ENCODE measurements at regions not wholly inside any gene's neighbourhood (a gene's known extent, or its start where the extent isn't known, plus 50 kb on each side); places are given as distances from the start of the nearest gene placed in this dataset.

DNA sequence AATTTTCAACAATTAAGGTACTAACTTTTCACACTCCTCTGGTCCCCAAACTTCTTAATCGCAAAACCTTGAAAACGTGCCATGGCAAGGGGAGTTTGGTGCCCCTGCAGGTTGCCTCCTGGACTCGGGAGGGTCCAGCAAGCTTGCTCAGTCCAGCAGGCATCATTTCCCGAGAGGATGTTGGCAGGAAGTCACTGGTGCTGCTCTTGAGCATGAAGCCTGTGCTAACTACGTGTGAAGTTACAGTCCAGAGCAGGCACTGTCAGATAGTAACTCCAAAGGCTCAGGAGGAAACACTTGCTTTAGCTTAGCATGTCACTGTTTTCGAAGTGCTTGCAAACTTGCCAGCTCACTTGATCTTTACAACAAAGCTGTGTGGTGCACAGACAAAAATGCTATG, 215.4 kb downstream of the MYCN start:
- DNase-seq (ENCODE audit: low read depth in 2 of 2) = no peak

DNA sequence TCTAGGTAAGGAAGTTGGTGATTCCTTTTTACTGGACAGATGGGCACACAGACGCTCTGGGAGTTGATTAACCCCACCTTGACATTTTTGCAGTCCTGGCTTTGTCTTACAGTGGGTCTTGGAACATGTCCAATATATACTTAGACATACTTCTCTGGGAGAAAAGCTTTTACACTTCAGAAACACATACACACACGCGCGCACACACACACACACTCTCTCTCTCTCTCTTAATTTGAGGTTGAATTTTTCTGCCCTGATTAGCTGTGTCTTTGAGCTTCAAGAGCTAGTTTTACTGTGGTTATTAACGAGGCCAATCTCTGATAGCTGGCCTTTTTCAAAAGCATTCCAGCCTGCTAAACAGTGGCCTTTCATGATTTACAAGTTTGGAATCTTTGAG, 215.0 kb downstream of the MYCN start:
- no peak for DNase-seq (ENCODE audit: low read depth in 2 of 2)

DNA sequence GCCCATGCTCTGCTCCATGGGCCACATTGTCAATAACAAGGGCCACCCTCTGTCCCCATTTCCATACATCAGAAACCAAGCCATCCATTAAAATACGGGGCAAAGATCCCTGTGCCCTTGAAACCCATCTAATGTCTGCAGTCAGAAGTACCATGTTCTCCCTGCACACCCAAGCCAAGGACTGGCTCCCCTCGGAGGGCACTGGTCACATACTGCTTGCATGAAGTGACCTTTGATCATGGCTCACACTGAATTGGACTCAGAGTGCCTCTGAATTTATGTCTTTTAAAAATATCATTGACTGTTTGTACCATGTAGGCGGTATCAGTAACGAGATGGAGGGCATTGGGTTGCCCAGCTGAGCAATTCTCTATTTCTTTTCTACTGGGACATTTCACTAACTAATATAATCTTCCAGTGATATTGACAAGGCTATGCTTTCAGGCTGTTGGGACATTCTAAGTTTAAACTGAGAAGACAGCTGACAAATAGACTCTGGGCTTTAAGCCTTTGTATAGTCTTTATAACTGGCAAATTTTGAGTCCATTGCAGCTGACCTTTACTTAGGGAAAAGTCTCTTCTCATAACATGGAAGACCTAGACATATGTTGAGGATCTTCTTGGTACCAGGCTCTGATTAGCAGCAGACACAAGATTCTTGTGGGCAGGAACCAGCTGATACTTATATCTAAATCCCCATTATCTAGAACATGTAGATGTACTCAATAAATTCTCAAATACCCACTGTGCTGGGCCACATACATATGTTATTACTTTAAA, 214.3 kb downstream of the MYCN start:
- no peak for DNase-seq (ENCODE audit: low read depth in 2 of 2)

DNA sequence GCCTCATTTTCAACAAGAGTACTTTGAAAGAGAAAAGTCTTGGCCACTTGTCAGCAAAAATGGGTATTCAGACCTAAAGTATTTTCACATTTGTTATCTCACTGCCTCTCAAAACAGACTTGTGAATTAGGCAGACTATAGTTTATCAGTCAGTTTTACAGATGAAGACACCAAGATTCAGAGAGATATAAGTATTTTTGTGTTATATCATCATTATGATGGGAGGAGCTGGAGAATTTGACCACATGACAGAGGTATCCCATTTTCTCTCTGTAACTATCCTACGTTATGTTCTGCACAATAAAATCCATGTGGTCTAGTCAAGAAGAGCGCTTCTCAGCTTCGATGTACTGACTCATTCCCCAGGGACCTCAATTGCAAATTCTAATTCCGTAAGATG, 213.7 kb downstream of the MYCN start:
- no peak for DNase-seq (ENCODE audit: low read depth in 2 of 2)

DNA sequence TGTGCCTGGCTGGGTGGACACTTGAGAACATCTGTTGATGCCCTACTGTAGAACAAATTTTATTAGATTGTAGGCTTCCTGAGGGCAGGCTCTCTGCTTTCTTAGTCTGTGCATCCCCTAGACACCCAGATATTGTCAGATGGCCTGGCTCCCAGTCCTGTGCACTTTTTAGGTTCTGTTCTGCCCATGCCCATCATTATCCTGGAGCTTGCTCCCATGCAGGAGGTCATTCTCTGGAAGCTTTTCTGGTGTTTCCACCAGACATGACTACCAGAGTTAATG, 213.3 kb downstream of the MYCN start:
- no peak for DNase-seq (ENCODE audit: low read depth in 2 of 2)

DNA sequence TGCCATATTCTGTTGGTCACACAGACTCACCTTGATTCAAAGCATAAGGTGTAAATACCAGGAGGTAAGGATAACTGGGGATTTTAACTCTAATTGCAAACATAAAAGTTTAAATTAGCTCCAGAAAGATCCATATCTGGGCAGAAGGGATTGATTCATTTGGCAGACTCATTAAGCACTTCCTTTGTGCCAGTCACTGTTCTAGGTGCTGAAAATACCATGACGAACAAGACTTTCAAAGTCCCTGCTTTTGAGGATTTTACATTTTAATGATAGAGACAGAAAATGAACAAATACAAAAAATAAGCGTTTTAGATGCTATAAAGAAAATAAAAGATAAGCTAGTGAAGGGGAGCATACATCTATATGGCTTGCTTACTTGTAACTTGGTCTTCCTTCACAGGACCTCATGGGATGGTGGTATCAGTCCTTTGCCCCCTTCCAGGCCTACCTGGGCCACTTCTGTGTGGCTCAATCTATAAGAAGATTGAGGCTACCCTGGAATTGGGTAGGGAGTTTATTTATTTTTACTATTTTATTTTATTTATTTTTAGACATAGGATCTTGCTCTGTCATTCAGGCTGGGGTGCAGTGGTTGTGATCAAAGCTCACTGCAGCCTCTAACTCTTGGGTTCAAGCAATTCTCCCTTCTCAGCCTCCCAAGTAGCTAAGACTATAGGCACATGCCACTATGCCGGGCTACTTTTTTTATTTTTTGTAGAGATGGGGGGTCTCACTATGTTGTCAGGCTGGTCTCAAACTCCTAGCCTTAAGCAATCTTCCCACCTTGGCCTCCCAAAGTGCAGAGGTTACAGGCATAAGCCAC, 212.8 kb downstream of the MYCN start:
- DNase-seq (ENCODE audit: low read depth in 2 of 2) = no peak

DNA sequence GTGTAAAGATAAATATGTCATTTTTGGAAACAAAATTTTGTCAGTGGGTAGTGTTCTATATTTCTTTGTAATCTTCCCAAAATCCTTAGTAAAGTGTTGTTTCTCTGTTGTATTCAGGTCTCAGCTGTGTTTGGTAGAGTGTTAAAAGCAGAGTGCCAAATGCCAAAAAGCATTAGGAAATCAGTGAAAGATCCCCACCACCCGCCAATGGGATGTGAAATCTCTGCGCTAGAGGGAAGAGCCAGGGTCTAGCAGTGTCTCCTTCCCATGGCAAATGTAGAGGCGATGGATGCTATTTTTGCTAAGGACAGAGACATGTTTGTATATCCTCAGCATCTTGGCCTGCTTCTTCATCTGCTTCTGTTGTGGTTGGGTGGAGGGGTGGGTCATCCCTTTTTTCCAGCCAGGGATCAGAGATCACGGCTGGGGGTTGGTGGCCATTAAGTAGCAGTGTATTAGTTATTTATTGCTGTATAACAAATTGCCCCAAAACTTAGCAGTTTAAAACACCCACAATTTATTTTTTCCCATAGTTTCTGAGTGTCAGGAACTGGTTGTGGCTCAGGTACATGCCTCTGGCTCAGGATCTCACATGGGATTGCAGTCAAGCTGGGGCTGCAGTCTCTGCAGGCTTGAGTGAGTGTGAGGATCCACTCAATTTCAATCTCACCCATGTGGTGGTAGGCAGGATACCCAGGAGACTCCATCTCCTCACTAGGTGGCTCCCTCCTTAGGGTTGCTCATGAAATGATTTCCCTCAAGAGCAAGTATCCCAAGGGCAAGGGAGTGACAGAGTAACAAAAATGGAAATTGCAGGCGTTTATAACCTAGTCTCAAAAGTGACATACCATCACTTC, 211.9 kb downstream of the MYCN start:
- no peak for DNase-seq (ENCODE audit: low read depth in 2 of 2)

DNA sequence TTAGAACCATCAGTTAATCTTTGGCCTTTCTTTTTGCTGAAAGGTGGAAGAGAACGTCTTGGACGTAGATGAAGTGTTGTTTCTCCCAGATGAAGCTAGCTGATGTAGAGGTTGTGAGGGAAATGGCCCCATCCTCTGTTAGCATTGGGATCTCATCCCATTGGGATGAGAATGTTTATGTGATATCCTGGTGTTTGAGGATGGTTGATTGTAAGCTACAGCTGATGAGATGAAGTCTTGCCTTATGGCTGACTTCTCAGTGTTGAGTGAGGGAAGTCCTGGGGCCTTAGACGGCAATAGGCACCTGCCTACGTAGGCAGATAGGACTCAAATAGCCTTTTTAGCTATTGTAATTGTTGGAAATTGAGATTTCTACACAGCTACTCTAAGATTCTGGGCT, 211.3 kb downstream of the MYCN start:
- no peak for DNase-seq (ENCODE audit: low read depth in 2 of 2)

DNA sequence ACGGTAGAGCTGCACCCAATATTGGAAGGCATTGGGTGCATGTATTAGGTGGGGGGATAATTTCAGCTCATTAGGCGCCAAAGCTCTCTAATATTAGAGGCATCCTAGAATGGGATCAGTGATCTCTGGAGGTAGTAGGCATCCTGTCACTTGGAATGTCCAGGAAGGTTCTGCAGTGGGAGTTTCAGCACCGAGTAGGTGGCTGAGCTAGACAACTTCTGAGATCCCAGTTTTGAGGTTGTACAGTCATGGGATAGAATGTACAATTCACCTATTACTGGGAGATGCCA, 210.9 kb downstream of the MYCN start:
- DNase-seq (ENCODE audit: low read depth in 2 of 2) = no peak

DNA sequence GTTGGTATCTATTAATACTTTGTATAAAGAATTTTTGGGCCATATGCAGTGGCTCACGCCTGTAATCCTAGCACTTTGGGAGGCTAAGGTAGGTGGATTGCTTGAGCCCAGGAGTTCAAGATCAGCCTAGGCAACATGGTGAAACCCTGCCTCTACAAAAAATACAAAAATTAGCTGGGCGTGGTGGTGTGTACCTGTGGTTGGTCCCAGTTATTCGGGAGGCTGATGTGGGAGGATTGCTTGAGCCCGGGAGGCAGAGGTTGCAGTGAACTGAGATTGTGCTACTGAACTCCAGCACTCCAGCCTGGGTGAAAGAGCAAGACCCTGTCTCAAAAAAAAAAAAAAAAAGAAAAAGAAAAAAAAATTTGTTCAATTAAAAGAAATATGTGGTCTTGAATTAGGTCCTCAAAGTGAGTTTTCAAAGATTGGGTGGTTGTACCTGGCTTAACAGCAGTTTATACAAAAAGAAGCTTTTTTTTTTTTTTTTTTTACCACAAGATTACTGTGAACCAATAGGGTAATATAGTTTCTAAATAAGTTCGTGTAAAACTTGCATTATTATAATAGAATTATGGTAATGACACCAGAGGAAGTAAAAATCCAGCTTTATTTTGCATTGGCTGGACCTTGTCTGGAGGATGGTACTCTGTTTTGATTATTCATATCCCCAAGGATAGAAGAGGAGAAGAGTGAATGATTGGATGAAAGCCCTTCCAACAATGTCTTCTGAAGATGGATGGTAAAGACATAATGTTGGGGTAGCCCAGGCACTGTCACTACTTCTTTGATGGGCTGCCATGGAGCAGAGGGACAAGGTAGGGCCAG, 210.3 kb downstream of the MYCN start:
- no peak for DNase-seq (ENCODE audit: low read depth in 2 of 2)

DNA sequence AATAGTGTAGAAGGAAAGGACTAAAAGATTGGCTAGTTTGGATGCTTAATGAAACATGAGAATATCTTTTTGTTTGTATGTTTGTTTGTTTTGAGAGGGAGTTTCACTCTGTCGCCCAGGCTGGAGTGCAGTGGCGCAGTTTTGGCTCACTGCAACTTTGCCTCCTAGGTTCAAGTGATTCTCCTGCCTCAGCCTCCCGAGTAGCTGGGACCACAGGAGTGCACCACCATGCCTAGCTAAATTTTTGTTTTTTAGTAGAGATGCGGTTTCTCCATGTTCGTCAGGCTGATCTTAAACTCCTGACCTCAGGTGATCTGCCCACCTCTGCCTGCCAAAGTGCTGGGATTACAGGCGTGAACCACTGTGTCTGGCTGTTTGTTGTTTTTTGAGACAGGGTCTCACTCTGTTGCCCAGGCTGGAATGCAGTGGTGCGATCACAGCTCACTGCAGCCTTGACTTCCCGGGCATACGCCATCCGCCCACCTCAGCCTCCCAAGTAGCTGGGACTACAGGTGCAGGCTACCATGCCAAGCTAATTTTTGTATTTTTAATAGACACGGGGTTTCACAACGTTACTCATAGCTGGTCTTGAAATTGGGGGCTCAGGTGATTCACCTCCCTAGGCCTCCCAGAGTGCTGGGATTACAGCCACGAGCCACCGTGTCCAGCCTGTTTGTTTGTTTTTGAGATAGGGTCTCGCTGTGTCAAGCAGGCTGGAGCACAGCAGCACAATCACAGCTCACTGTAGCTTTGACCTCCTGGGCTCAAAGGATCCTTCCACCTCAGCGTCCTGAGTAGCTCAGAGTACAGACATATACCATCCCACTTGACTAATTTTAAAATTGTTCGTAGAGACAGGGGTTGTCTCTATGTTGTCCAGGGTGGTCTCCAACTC, 209.2 kb downstream of the MYCN start:
- no peak for DNase-seq (ENCODE audit: low read depth in 2 of 2)

DNA sequence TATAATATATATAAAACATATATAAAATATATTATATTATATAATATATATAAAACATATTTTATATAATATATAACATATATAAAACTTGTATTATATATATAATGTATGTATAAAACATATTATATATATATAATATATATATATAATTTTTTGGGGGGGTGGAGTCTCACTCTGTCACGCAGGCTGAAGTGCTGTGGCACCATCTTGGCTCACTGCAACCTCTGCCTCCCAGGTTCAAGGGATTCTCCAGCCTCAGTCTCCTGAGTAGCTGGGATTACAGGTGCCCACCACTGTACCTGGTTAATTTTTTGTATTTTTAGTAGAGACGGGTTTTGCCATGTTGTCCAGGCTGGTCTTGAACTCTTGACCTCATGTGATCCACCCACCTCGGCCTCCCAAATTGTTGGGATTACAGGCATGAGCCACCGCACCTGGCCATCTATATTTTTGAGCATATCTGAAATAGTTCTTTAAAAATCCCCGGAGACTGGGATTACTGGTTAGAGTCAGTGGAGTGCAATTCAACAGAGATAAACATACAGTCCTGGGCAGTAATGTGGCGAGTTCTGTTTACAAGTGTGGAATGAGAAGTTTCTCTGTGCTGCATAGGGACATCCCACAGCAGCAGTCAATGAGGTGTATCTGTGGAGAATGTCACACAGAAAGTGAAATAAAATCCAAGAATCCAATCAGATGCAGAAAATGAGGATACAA, 208.4 kb downstream of the MYCN start:
- no peak for DNase-seq (ENCODE audit: low read depth in 2 of 2)

DNA sequence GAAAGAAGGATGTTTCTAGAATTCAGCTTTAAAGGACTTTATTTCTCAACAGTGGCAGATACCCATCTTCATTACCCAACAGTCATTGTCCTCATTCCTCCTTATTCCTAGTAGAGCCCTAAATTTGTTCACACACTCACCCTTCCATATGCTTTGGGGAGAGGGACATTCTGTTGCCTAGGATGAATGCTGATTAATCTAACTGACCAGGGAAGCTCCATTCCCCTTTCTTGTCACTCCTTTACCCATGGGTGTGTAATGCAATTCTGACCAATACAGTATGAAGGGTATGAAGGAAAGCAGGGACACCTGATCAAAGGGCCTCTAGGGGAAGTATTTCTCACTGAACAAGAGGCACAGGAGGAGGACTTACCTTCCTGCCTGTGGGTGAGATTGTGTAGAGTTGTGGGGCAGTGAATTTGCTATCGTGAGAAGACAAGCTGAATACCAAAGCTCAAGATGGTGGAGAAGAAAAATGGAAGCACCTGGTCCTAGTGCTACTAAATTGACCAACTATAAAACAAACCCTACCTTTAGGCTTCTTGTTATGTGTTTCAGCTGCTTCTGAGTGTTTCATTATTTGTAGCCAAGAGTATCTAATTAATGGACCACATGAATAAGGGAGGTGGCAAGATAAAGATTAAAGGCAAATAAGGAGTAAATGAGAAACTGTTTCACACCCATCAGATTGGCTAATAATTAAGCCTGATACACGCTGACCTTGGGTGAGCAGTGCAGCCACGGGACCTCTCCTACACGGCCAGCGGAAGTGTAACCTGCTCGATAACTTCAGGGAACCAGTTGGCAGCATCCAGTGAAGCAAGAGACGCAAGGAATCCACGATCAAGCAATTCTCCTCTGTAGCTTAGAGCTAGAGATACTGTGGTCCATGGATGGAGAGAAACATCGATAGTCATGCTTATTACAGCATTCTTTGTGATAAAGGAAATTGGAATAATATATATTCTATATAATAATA, 202.3 kb downstream of the MYCN start:
- DNase-seq (ENCODE audit: low read depth in 2 of 2) = no peak

DNA sequence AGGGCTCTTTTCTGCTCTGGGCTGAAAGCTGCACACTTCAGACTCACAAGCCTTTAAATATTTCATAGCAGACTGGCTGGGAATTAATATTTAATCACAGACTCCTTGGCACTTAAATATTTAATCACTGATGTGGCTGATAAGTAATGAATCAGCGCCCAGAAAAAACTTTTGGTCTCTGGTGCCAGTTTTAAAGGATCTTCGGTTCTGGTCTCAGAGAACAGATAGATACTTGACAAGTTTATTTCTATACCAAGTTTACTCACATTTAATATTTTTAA, 201.2 kb downstream of the MYCN start:
- DNase-seq (ENCODE audit: low read depth in 2 of 2) = no peak

DNA sequence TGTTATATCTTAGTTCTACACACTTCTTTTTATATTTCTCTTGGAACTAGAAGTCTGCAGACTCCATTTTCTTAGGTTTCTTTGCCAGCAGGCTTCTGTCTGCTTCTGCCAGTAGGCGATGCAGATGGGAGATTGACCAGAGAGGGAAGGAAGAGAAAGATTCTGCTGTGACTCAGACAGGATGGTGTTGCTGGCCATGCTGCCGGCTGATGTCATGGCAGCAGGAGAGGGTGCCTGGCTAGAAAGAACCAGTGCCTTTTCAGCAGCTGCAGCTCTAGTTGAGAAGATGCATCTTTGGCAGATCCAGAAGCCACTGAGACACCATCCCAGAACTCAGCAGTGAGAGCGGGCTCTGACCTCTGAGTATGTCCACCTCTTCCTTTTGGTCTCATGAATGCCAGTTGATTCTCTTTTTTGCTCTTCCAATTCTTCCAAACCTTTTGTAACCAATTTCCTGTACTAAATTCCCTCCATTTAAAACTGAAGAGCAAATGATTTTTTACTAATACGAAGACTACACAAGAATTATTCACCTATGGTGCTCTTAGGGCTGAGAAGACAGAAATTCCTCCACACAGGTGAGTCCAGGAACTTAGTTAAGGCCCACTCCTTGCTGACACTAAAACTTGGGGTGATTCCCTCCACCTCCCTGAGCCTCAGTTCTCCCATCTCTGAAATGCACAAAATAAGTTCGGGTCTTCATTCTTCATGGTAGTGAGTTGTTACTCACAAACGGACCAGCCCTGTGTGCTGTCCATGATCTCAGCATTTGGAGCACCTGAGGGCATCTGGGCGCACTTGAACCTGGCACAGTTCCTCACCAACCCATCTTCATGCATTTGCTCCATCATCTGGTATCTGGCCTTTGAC, 200.7 kb downstream of the MYCN start:
- no peak for DNase-seq (ENCODE audit: low read depth in 2 of 2)

DNA sequence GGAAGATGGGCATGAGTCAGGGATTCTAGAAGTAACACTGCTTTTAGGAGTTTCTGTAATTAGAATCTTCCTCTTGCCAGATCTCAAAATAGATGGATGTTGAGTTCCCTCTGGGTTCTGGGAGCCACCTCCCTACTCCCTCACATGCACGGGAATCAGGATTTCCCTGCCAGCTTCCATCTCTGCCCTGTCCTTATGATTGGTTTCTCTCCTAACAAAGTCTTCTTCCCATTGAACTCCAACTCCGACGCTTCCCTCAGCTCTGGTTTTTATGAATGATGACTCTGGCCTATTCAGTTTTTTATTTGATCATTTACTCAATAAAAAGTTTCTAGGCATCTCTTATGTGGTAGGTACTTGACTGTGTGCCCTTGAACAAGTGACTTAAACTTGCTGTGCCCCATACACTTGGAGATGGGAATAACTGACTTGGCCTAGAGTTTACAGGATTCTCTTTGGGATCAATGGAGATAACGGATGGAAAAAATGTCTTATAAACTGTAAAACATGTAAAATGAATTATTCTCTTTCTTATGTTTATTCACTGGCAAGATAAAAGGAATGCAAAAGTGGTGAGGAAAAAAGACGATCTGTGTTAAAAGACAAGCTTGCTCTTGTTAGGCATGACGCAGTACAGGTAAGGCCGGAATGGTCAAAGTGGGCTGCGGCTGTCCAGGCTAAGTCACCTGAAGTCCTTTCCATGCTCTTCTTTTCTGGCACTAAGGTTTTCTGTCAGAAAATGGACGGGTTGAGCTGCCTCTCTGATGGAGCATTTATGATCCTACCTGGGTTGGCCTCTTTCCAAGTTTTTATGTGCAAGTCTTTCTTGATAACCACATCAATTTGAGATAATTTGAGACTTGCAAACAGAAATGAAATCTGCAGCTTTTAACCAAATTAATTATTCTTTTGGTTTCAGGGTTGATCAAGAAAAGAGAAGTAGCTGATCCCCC, 199.6 kb downstream of the MYCN start:
- DNase-seq (ENCODE audit: low read depth in 2 of 2) = no peak
